Caco-2 (cell line): ENCODE measurements at regions not wholly inside any gene's neighbourhood (a gene's known extent, or its start where the extent isn't known, plus 50 kb on each side); places are given as distances from the start of the nearest gene placed in this dataset.

Source experiments
- BruUV-seq: library from RNA; stranded (reverse); fragments of 400-500 nt; replicated peaks from 2 replicates; lab custom pipeline; 2021; lab: Mats Ljungman, UMichigan
- CTCF ChIA-PET: fragments of 300-600 bp; sonication (Branson Sonifier 250); formaldehyde crosslinking; loops from one replicate; lab custom pipeline; 2022; ENCODE audit warnings: antibody characterized with exemption; lab: Charles Lee
- POLR2A ChIA-PET: fragments of 300-600 bp; sonication (Branson Sonifier 250); formaldehyde crosslinking; loops from one replicate; lab custom pipeline; 2022; ENCODE audit warnings: antibody characterized with exemption; lab: Charles Lee
- DNase-seq, 2 experiments: peaks; one replicate each; pipeline versions ENCODE4 v3.0.0 to v3.0.0-alpha.2; 2020 to 2022
- H3K27me3 ChIP-seq: replicated peaks from 2 replicates; pipeline ENCODE4 v1.6.0; 2011; ENCODE audit warnings: low read length; ENCODE audit not compliant: control insufficient read depth, insufficient read depth
- H3K36me3 ChIP-seq: 2 replicates; pipeline ENCODE4 v1.5.1; 2011; ENCODE audit warnings: low read length; ENCODE audit not compliant: control insufficient read depth, insufficient read depth
- H3K4me1 ChIP-seq: fragments of 250-450 bp; sonication (Bioruptor Pico); 2 replicates; pipeline ENCODE4 v1.5.1; 2020; ENCODE audit warnings: mild to moderate bottlenecking
- H3K4me3 ChIP-seq: 2 replicates; pipeline ENCODE4 v1.5.1; 2011; ENCODE audit warnings: low read depth, mild to moderate bottlenecking, control low read depth, low read length
- H3K9me3 ChIP-seq: fragments of 250-450 bp; sonication (Bioruptor Pico); 2 replicates; pipeline ENCODE4 v1.5.1; 2020; ENCODE audit warnings: mild to moderate bottlenecking, moderate library complexity
- H3K27ac Mint-ChIP-seq: one replicate; pipeline ENCODE4 v1.8.0; 2022; ENCODE audit warnings: mixed read lengths; ENCODE audit not compliant: unreplicated experiment
- H3K27me3 Mint-ChIP-seq: one replicate; pipeline ENCODE4 v1.8.0; 2022; ENCODE audit warnings: mixed read lengths; ENCODE audit not compliant: insufficient read depth, unreplicated experiment
- H3K36me3 Mint-ChIP-seq: one replicate; pipeline ENCODE4 v1.8.0; 2022; ENCODE audit warnings: mild to moderate bottlenecking, mixed read lengths; ENCODE audit not compliant: insufficient read depth, unreplicated experiment
- H3K4me1 Mint-ChIP-seq: one replicate; pipeline ENCODE4 v1.8.0; 2022; ENCODE audit warnings: low read depth, mixed read lengths; ENCODE audit not compliant: unreplicated experiment
- H3K4me3 Mint-ChIP-seq: one replicate; pipeline ENCODE4 v1.8.0; 2022; ENCODE audit warnings: mild to moderate bottlenecking, moderate library complexity, mixed read lengths; ENCODE audit not compliant: unreplicated experiment
- H3K9me3 Mint-ChIP-seq: one replicate; pipeline ENCODE4 v1.8.0; 2022; ENCODE audit warnings: mixed read lengths; ENCODE audit not compliant: unreplicated experiment
- CTCF ChIP-seq, 2 experiments: fragments of 200-600 bp in 1 of 2; IDR thresholded peaks; 1 replicate in 1 of 2; 2 replicates in 1 of 2; pipeline versions ENCODE4 v1.5.1 to v1.8.0; 2011 to 2022; ENCODE audit warnings: antibody characterized with exemption in 1 of 2, control low read depth in 1 of 2, inconsistent platforms in 1 of 2, low read depth in 1 of 2, low read length in 1 of 2, mild to moderate bottlenecking in 1 of 2, moderate library complexity in 1 of 2; ENCODE audit not compliant: insufficient read depth in 1 of 2, severe bottlenecking in 1 of 2, unreplicated experiment in 1 of 2
- intact Hi-C: fragments of 100-400 bp; cut with micrococcal nuclease; formaldehyde crosslinking; loops from one replicate; pipeline ENCODE4 v1.10.0; 2022; ENCODE audit not compliant: unreplicated experiment

- no peaks in the 10 kb centered on the region for H3K4me1 Mint-ChIP-seq
- intact Hi-C loops, result loop anchor here (1.0 kb wide), 1 partner anchor 322 kb away; no protein-coding TSS in a partner anchor
- Histone ChIP-seq H3K36me3 (no peaks in the 10 kb centered on the region), H3K27me3 (no peaks in the 10 kb centered on the region), H3K9me3 (no peaks in the 10 kb centered on the region), H3K4me1 (no peaks in the 10 kb centered on the region), H3K4me3 (no peak overlapping the region)
- H3K27me3 Mint-ChIP-seq, result peaks cover 7% of the 10 kb centered on the region
- H3K4me3 Mint-ChIP-seq, result no peak overlapping the region
- BruUV-seq, result no TSS peak
- no peak overlapping the region for H3K27ac Mint-ChIP-seq
- CTCF ChIA-PET, result interaction anchor here (1.1 to 2.0 kb wide), 2 partner anchors 16 to 144 kb away, joined by 5 to 13 read pairs; no protein-coding TSS in a partner anchor
- POLR2A ChIA-PET, result interaction anchor here (1.0 kb wide), 1 partner anchor 405 kb away, joined by 3 read pairs; no protein-coding TSS in a partner anchor
- H3K36me3 Mint-ChIP-seq, result no peaks in the 10 kb centered on the region
- DNase-seq, result peak; percentile 35 to 46
- peak; percentile 16 to 21 for TF ChIP-seq CTCF (IDR thresholded peaks at IDR 0.05; ENCODE audit: insufficient read depth in 1 of 2, low read depth in 1 of 2, low read length in 1 of 2, severe bottlenecking in 1 of 2, unreplicated experiment in 1 of 2)
- H3K9me3 Mint-ChIP-seq, result no peaks in the 10 kb centered on the region
Observed at GRCh38 chr3:8095724-8096123, 405.9 kb upstream of the LMCD1 start.

GRCh38 chr3:8097690-8098089, 403.9 kb upstream of the LMCD1 start:
- Mint-ChIP-seq H3K4me1 (no peaks in the 10 kb centered on the region), H3K27me3 (peaks cover 13% of the 10 kb centered on the region), H3K27ac (no peak overlapping the region), H3K9me3 (no peaks in the 10 kb centered on the region), H3K36me3 (no peaks in the 10 kb centered on the region), H3K4me3 (no peak overlapping the region)
- TF ChIP-seq CTCF (IDR thresholded peaks at IDR 0.05; ENCODE audit: insufficient read depth in 1 of 2, low read depth in 1 of 2, low read length in 1 of 2, severe bottlenecking in 1 of 2, unreplicated experiment in 1 of 2), result no peak
- POLR2A ChIA-PET, result no interaction called here
- intact Hi-C loops, result no loop called here
- H3K4me3 ChIP-seq, result no peak overlapping the region
- H3K4me1 ChIP-seq, result no peaks in the 10 kb centered on the region
- DNase-seq, result no peak
- CTCF ChIA-PET, result no interaction called here
- no peaks in the 10 kb centered on the region for H3K36me3 ChIP-seq
- H3K9me3 ChIP-seq, result no peaks in the 10 kb centered on the region
- BruUV-seq, result no TSS peak
- no peaks in the 10 kb centered on the region for H3K27me3 ChIP-seq

- DNase-seq, result no peak
- Mint-ChIP-seq H3K4me3 (no peak overlapping the region), H3K4me1 (no peaks in the 10 kb centered on the region), H3K27ac (no peak overlapping the region), H3K36me3 (no peaks in the 10 kb centered on the region), H3K9me3 (no peaks in the 10 kb centered on the region), H3K27me3 (peaks cover 18% of the 10 kb centered on the region)
- POLR2A ChIA-PET, result no interaction called here
- no TSS peak for BruUV-seq
- TF ChIP-seq CTCF (IDR thresholded peaks at IDR 0.05; ENCODE audit: insufficient read depth in 1 of 2, low read depth in 1 of 2, low read length in 1 of 2, severe bottlenecking in 1 of 2, unreplicated experiment in 1 of 2), result no peak
- intact Hi-C loops, result no loop called here
- Histone ChIP-seq H3K4me1 (no peaks in the 10 kb centered on the region), H3K9me3 (no peaks in the 10 kb centered on the region), H3K36me3 (no peaks in the 10 kb centered on the region), H3K4me3 (no peak overlapping the region), H3K27me3 (no peaks in the 10 kb centered on the region)
- CTCF ChIA-PET, result no interaction called here
Observed at GRCh38 chr3:8103954-8104353, 397.7 kb upstream of the LMCD1 start.
